Naive thymus-derived CD8-positive, alpha-beta T cell (primary cell): ENCODE measurements at regions not wholly inside any gene's neighbourhood (a gene's known extent, or its start where the extent isn't known, plus 50 kb on each side); places are given as distances from the start of the nearest gene placed in this dataset.

Experiments used
- ATAC-seq, 2 donors: fragments of 150-1000 bp; cut with Tn5 transposase in 1 of 2; sonication (Bioruptor Pico), chemical (Tn5 transposase) in 1 of 2; 1 replicate in 1 of 2; 2 replicates in 1 of 2; pipeline ENCODE4 v1.10.0; 2021; ENCODE audit warnings: mild to moderate bottlenecking in 2 of 2, moderate library complexity in 2 of 2
- POLR2A ChIA-PET: fragments of 350-600 bp; sonication (Branson Sonifier 250); formaldehyde crosslinking; loops from one replicate; lab custom pipeline; 2021; ENCODE audit warnings: antibody characterized with exemption; lab: Charles Lee
- DNase-seq, 10 donors: peaks; one replicate each; pipeline versions ENCODE4 v3.0.0 to v3.0.0-alpha.2; 2020 to 2022
- H3K27ac Mint-ChIP-seq, 10 donors: one replicate each; pipeline ENCODE4 v1.8.0; 2020 to 2022; ENCODE audit warnings: mild to moderate bottlenecking in 10 of 10, mixed read lengths in 10 of 10, moderate library complexity in 4 of 10, inconsistent platforms in 1 of 10
- H3K27me3 Mint-ChIP-seq, 5 donors: one replicate each; pipeline ENCODE4 v1.8.0; 2021 to 2022; ENCODE audit warnings: mixed read lengths in 5 of 5
- H3K36me3 Mint-ChIP-seq, 3 donors: one replicate each; pipeline ENCODE4 v1.8.0; 2020 to 2022; ENCODE audit warnings: mixed read lengths in 3 of 3, mild to moderate bottlenecking in 2 of 3, inconsistent platforms in 1 of 3
- H3K4me1 Mint-ChIP-seq, 4 donors: one replicate each; pipeline ENCODE4 v1.8.0; 2021 to 2022; ENCODE audit warnings: mixed read lengths in 4 of 4
- H3K4me3 Mint-ChIP-seq, 10 donors: one replicate each; pipeline ENCODE4 v1.8.0; 2020 to 2022; ENCODE audit warnings: mild to moderate bottlenecking in 10 of 10, mixed read lengths in 10 of 10, moderate library complexity in 6 of 10, inconsistent platforms in 1 of 10
- H3K9me3 Mint-ChIP-seq, 9 donors: one replicate each; pipeline ENCODE4 v1.8.0; 2020 to 2022; ENCODE audit warnings: mixed read lengths in 9 of 9, mild to moderate bottlenecking in 3 of 9, inconsistent platforms in 1 of 9, moderate library complexity in 1 of 9

GRCh38 chr5:136731241-136731900 lies 366.0 kb upstream of the TRPC7 start:
- no peak overlapping the region for H3K4me3 Mint-ChIP-seq

GRCh38 chr5:136730426-136730825 lies 365.1 kb upstream of the TRPC7 start:
- ATAC-seq = no peak
- H3K36me3 Mint-ChIP-seq = no peaks in the 10 kb centered on the region
- peaks cover 0 to 13% (median 3%) of the 10 kb centered on the region in 9 donors for H3K9me3 Mint-ChIP-seq
- DNase-seq = no peak
- no peaks in the 10 kb centered on the region for H3K27me3 Mint-ChIP-seq
- no peak overlapping the region for H3K27ac Mint-ChIP-seq
- POLR2A ChIA-PET = no interaction called here
- no peak overlapping the region for H3K4me3 Mint-ChIP-seq
- H3K4me1 Mint-ChIP-seq = no peaks in the 10 kb centered on the region

More at GRCh38 chr5:136731241-136731900, 366.0 kb upstream of the TRPC7 start:
- POLR2A ChIA-PET = no interaction called here
- ATAC-seq (no peak), DNase-seq (no peak)
- Mint-ChIP-seq H3K27me3 (no peaks in the 10 kb centered on the region), H3K27ac (no peak overlapping the region), H3K9me3 (peaks cover 0 to 11% (median 3%) of the 10 kb centered on the region in 9 donors), H3K4me1 (no peaks in the 10 kb centered on the region), H3K36me3 (no peaks in the 10 kb centered on the region)

GRCh38 chr5:136729901-136730355 lies 364.6 kb upstream of the TRPC7 start:
- no peak for DNase-seq
- ATAC-seq = no peak
- POLR2A ChIA-PET = no interaction called here
- H3K4me1 Mint-ChIP-seq = no peaks in the 10 kb centered on the region
- no peaks in the 10 kb centered on the region for H3K36me3 Mint-ChIP-seq
- H3K27ac Mint-ChIP-seq = no peak overlapping the region
- no peaks in the 10 kb centered on the region for H3K27me3 Mint-ChIP-seq
- H3K4me3 Mint-ChIP-seq = no peak overlapping the region
- peaks cover 0 to 13% (median 3%) of the 10 kb centered on the region in 9 donors for H3K9me3 Mint-ChIP-seq

- no peak overlapping the region for H3K27ac Mint-ChIP-seq
These were observed 361.2 kb upstream of the TRPC7 start for GRCh38 chr5:136726506-136726905.

GRCh38 chr5:136724161-136724560 lies 358.8 kb upstream of the TRPC7 start:
- H3K27ac Mint-ChIP-seq = no peak overlapping the region
- H3K36me3 Mint-ChIP-seq = no peaks in the 10 kb centered on the region
- H3K9me3 Mint-ChIP-seq = peaks cover 0 to 21% (median 3%) of the 10 kb centered on the region in 9 donors
- ATAC-seq (no peak), DNase-seq (no peak)
- no peaks in the 10 kb centered on the region for H3K4me1 Mint-ChIP-seq
- H3K4me3 Mint-ChIP-seq = no peak overlapping the region
- no peaks in the 10 kb centered on the region for H3K27me3 Mint-ChIP-seq
- POLR2A ChIA-PET = no interaction called here

More at GRCh38 chr5:136726506-136726905, 361.2 kb upstream of the TRPC7 start:
- POLR2A ChIA-PET = no interaction called here
- ATAC-seq (no peak), DNase-seq (no peak)
- no peaks in the 10 kb centered on the region for H3K4me1 Mint-ChIP-seq
- no peak overlapping the region for H3K4me3 Mint-ChIP-seq
- H3K27me3 Mint-ChIP-seq = no peaks in the 10 kb centered on the region
- peaks cover 0 to 13% (median 2%) of the 10 kb centered on the region in 9 donors for H3K9me3 Mint-ChIP-seq
- no peaks in the 10 kb centered on the region for H3K36me3 Mint-ChIP-seq

DNA sequence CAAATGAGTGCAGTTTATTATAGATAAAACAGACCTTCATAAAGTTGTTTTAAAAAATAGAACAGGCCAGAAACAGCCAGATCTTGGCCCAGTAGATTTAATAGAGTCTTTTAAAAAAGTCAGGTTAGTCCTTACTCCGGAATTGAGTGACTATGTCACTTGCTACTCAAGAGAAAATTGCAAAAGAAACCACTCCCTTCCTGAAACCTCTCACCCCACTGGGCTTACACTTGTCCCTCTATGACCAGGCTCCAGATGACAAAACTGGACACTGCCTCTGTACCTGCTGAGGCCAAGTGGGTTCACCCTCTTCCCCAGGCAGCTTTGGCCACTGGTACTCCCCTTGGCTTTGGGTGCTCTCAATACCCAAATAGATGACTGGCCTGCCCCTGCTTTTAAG lies 357.2 kb upstream of the TRPC7 start:
- DNase-seq = no peak
- POLR2A ChIA-PET = no interaction called here
- no peak overlapping the region for H3K4me3 Mint-ChIP-seq
- no peaks in the 10 kb centered on the region for H3K4me1 Mint-ChIP-seq
- no peak overlapping the region for H3K27ac Mint-ChIP-seq
- H3K36me3 Mint-ChIP-seq = no peaks in the 10 kb centered on the region
- ATAC-seq = no peak
- peaks cover 0 to 2% (median 0%) of the 10 kb centered on the region in 5 donors for H3K27me3 Mint-ChIP-seq
- peaks cover 0 to 21% (median 3%) of the 10 kb centered on the region in 9 donors for H3K9me3 Mint-ChIP-seq

DNA sequence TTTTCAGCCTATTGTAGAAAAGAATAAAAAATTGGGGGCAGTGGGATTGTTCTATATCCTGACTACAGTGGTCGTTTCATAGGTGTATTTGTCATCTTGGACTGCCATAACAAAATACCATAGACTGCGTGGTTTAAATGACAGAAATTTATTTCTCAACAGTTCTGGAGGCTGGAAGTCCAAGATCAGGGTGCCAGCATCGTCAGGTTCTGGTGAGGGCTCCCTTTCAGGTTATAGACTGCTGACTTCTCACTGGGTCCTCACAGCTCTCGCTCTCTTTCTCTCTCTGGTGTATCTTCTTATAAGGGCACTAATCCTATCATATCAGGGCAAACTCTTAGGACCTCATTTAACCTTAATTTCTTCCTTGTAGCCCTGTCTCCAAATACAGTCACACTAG lies 356.7 kb upstream of the TRPC7 start:
- Mint-ChIP-seq H3K27me3 (peaks cover 0 to 5% (median 0%) of the 10 kb centered on the region in 5 donors), H3K36me3 (no peaks in the 10 kb centered on the region), H3K9me3 (peaks cover 0 to 18% (median 3%) of the 10 kb centered on the region in 9 donors), H3K4me1 (no peaks in the 10 kb centered on the region), H3K4me3 (no peak overlapping the region), H3K27ac (no peak overlapping the region)
- DNase-seq = no peak
- POLR2A ChIA-PET = no interaction called here
- no peak for ATAC-seq

DNA sequence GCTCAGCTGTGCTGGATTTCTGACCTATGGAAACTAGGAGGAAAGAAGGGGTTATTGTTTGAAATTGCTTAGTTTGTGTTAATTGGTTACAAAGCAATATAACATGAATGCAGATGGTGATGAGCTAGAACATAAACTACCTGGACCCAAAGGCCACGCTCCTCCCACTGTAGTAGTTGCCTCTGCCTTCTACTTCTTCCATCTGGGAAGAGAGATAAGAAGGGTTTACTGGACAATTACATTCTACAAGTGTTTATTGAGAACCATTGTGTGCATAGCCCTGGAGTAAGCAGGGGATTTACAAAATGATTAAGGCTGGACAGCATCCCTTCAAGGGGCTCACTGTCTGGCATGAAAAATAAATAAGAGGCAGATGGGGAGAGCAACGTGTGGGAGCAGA lies 355.3 kb upstream of the TRPC7 start:
- no peaks in the 10 kb centered on the region for H3K4me1 Mint-ChIP-seq
- ATAC-seq = no peak
- peaks cover 0 to 9% (median 3%) of the 10 kb centered on the region in 9 donors for H3K9me3 Mint-ChIP-seq
- POLR2A ChIA-PET = no interaction called here
- H3K4me3 Mint-ChIP-seq = no peak overlapping the region
- peaks cover 0 to 5% (median 0%) of the 10 kb centered on the region in 5 donors for H3K27me3 Mint-ChIP-seq
- no peaks in the 10 kb centered on the region for H3K36me3 Mint-ChIP-seq
- DNase-seq = no peak
- no peak overlapping the region for H3K27ac Mint-ChIP-seq

DNA sequence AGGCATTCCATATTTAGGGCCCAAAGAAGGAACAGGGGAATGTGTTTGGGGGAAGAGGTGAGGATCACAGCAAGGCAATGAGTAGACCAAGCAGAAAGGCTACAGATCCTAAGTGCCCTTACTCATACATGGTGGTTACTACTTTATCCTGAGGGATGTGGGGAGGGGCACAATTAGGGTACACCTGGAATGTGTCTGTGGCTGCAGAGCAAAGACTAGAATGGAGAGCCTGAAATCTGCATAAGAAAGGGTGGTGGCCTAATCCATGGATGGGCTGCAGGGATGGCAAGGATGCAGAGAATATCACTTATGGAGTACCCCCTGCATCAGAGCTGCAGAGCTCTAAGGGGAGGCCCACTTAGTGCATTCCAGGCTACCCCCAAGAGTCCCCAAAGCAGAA lies 352.6 kb upstream of the TRPC7 start:
- H3K4me1 Mint-ChIP-seq = no peaks in the 10 kb centered on the region
- no peak overlapping the region for H3K4me3 Mint-ChIP-seq
- no peak for DNase-seq
- no peak for ATAC-seq
- H3K9me3 Mint-ChIP-seq = peaks cover 0 to 23% (median 3%) of the 10 kb centered on the region in 9 donors
- POLR2A ChIA-PET = no interaction called here
- H3K27ac Mint-ChIP-seq = no peak overlapping the region
- peaks cover 0 to 5% (median 0%) of the 10 kb centered on the region in 5 donors for H3K27me3 Mint-ChIP-seq
- H3K36me3 Mint-ChIP-seq = no peaks in the 10 kb centered on the region

DNA sequence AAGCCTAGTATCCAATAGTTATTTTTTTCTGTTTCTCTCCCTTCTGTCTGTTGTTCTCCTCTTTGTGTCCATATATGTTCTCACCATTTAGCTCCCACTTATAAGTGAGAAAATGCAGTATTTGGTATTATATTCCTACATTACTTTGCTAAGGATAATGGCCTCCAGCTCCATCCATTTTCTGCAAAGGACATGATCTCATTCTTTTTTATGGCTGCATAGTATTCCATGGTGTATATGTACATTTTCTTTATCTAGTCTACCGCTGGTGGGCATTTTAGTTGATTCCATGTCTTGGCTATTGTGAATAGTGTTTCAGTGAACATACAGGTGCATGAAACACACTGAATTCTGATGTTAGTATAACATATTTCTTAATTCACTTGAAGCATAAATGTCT lies 348.9 kb upstream of the TRPC7 start:
- H3K36me3 Mint-ChIP-seq = no peaks in the 10 kb centered on the region
- ATAC-seq = no peak
- POLR2A ChIA-PET = no interaction called here

GRCh38 chr5:136712628-136713027 lies 347.3 kb upstream of the TRPC7 start:
- ATAC-seq (no peak), DNase-seq (no peak)
- peaks cover 0 to 4% (median 0%) of the 10 kb centered on the region in 5 donors for H3K27me3 Mint-ChIP-seq
- H3K9me3 Mint-ChIP-seq = peaks cover 0 to 20% (median 2%) of the 10 kb centered on the region in 9 donors
- POLR2A ChIA-PET = no interaction called here
- no peaks in the 10 kb centered on the region for H3K4me1 Mint-ChIP-seq
- H3K4me3 Mint-ChIP-seq = no peak overlapping the region
- H3K36me3 Mint-ChIP-seq = no peaks in the 10 kb centered on the region
- no peak overlapping the region for H3K27ac Mint-ChIP-seq

More for the DNA sequence above, 348.9 kb upstream of the TRPC7 start:
- H3K27ac Mint-ChIP-seq = no peak overlapping the region
- H3K4me3 Mint-ChIP-seq = no peak overlapping the region
- H3K9me3 Mint-ChIP-seq = peaks cover 0 to 20% (median 2%) of the 10 kb centered on the region in 9 donors
- no peak for DNase-seq
- peaks cover 0 to 5% (median 0%) of the 10 kb centered on the region in 5 donors for H3K27me3 Mint-ChIP-seq
- H3K4me1 Mint-ChIP-seq = no peaks in the 10 kb centered on the region

DNA sequence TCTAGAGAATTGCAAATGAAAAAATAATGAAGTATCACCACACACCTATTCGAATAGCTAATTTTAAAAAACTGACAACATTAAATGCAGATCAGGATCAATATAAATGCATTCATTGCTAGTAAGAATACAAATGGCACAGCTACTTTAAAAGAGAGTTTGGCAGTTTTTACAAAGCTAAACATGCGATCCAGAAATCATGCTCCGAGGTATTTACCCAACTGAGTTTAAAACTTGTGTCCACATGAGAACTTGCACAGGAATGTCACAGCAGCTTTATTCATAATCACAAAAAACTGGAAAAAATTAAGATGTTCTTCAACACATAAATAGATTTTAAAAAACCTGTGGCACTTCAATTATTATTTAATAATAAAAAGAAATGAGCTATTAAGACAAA lies 345.5 kb upstream of the TRPC7 start:
- DNase-seq = no peak
- ATAC-seq = no peak
- H3K36me3 Mint-ChIP-seq = no peaks in the 10 kb centered on the region
- no peaks in the 10 kb centered on the region for H3K4me1 Mint-ChIP-seq
- POLR2A ChIA-PET = no interaction called here
- no peak overlapping the region for H3K4me3 Mint-ChIP-seq
- no peaks in the 10 kb centered on the region for H3K27me3 Mint-ChIP-seq
- H3K9me3 Mint-ChIP-seq = peaks cover 0 to 16% (median 2%) of the 10 kb centered on the region in 9 donors
- H3K27ac Mint-ChIP-seq = no peak overlapping the region

- Mint-ChIP-seq H3K36me3 (no peaks in the 10 kb centered on the region), H3K4me3 (no peak overlapping the region), H3K27ac (no peak overlapping the region), H3K9me3 (peaks cover 0 to 4% (median 0%) of the 10 kb centered on the region in 9 donors), H3K27me3 (peaks cover 0 to 2% (median 0%) of the 10 kb centered on the region in 5 donors), H3K4me1 (no peaks in the 10 kb centered on the region)
- ATAC-seq (no peak), DNase-seq (no peak)
- POLR2A ChIA-PET = no interaction called here
These were observed 338.4 kb upstream of the TRPC7 start for GRCh38 chr5:136703706-136704105.

DNA sequence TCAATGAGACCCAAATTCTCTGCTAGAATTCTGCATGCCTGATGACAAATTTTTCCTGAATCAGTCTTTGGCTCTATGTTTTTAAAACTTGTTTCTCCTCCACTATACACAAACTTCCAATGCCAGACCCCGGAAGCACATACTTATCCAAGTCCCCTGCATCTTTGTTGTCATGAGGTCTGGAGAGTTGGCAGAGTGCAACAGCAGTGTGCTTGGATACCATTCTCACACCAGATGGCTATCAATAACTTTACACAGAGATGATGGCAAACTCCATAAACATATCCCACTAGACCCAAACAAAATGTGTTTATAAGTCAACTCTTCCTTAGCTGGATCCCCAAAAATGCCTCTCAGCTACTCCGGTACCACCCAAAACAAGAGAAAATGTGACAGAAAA lies 337.7 kb upstream of the TRPC7 start:
- DNase-seq = no peak
- no peak overlapping the region for H3K27ac Mint-ChIP-seq
- H3K9me3 Mint-ChIP-seq = peaks cover 0 to 4% (median 0%) of the 10 kb centered on the region in 9 donors
- H3K4me3 Mint-ChIP-seq = no peak overlapping the region
- H3K36me3 Mint-ChIP-seq = no peaks in the 10 kb centered on the region
- no peak for ATAC-seq
- H3K4me1 Mint-ChIP-seq = no peaks in the 10 kb centered on the region
- POLR2A ChIA-PET = no interaction called here
- H3K27me3 Mint-ChIP-seq = peaks cover 0 to 2% (median 0%) of the 10 kb centered on the region in 5 donors
